Liver (tissue), 8 donors: ENCODE measurements at regions not wholly inside any gene's neighbourhood (a gene's known extent, or its start where the extent isn't known, plus 50 kb on each side); places are given as distances from the start of the nearest gene placed in this dataset.

Experiments used
- DNase-seq: peaks from one replicate; pipeline ENCODE4 v3.0.0-alpha.2; 2017; ENCODE audit warnings: low spot score
- H3K27ac ChIP-seq, 2 donors: one replicate each; pipeline ENCODE4 v1.7.0; 2013; ENCODE audit warnings: inconsistent platforms in 2 of 2, low read length in 2 of 2, control low read depth in 1 of 2, low read depth in 1 of 2, mild to moderate bottlenecking in 1 of 2
- H3K27me3 ChIP-seq, 4 donors: one replicate each; pipeline versions ENCODE4 v1.6.1 to v1.7.0; 2013; ENCODE audit warnings: low read length in 3 of 4, inconsistent platforms in 1 of 4, mild to moderate bottlenecking in 1 of 4, moderate library complexity in 1 of 4; ENCODE audit not compliant: control insufficient read depth in 4 of 4, insufficient read depth in 4 of 4
- H3K36me3 ChIP-seq, 4 donors: one replicate each; pipeline versions ENCODE4 v1.6.1 to v1.7.0; 2013; ENCODE audit warnings: low read length in 3 of 4, mild to moderate bottlenecking in 3 of 4, low read depth in 1 of 4, moderate library complexity in 1 of 4; ENCODE audit not compliant: control insufficient read depth in 4 of 4, insufficient read depth in 3 of 4
- H3K4me1 ChIP-seq, 4 donors: one replicate each; pipeline versions ENCODE4 v1.6.1 to v1.7.0; 2013; ENCODE audit warnings: low read length in 3 of 4, mild to moderate bottlenecking in 3 of 4, moderate library complexity in 1 of 4; ENCODE audit not compliant: control insufficient read depth in 4 of 4, insufficient read depth in 4 of 4
- H3K4me3 ChIP-seq, 3 donors: one replicate each; pipeline versions ENCODE4 v1.6.1 to v1.7.0; 2013; ENCODE audit warnings: low read length in 3 of 3, control low read depth in 1 of 3, low read depth in 1 of 3, mild to moderate bottlenecking in 1 of 3
- H3K9ac ChIP-seq, 2 donors: one replicate each; pipeline ENCODE4 v1.7.0; 2013; ENCODE audit warnings: low read length in 2 of 2, mild to moderate bottlenecking in 2 of 2, moderate library complexity in 2 of 2, control low read depth in 1 of 2, low read depth in 1 of 2
- H3K9me3 ChIP-seq, 4 donors: one replicate each; pipeline versions ENCODE4 v1.6.1 to v1.7.0; 2013; ENCODE audit warnings: low read length in 3 of 4; ENCODE audit not compliant: control insufficient read depth in 4 of 4
- CTCF ChIP-seq: fragments of 150-350 bp; IDR thresholded peaks from 2 replicates; pipeline ENCODE4 v1.5.1; 2017; ENCODE audit warnings: improper control_type of control experiment, low read depth, low read length; ENCODE audit not compliant: missing input control
- EGR1 ChIP-seq, 2 donors: IDR thresholded peaks; 2 replicates each; pipeline ENCODE4 v1.6.1; 2016 to 2018; ENCODE audit warnings: antibody characterized with exemption in 2 of 2, low read depth in 2 of 2
- FOXA2 ChIP-seq: IDR thresholded peaks from 2 replicates; pipeline ENCODE4 v1.6.1; 2016; ENCODE audit warnings: antibody characterized with exemption
- HNF4A ChIP-seq, 2 donors: conservative IDR thresholded peaks; 2 replicates each; pipeline ENCODE4 v1.6.1; 2016; ENCODE audit warnings: antibody characterized with exemption in 2 of 2, mild to moderate bottlenecking in 2 of 2
- HNF4G ChIP-seq: IDR thresholded peaks from 2 replicates; pipeline ENCODE4 v1.6.1; 2016; ENCODE audit warnings: antibody characterized with exemption
- JUND ChIP-seq, 2 donors: IDR thresholded peaks; 2 replicates each; pipeline ENCODE4 v1.6.1; 2016; ENCODE audit warnings: antibody characterized with exemption in 2 of 2
- MAX ChIP-seq: IDR thresholded peaks from 2 replicates; pipeline ENCODE4 v1.6.1; 2016; ENCODE audit warnings: antibody characterized with exemption
- NR2F2 ChIP-seq: IDR thresholded peaks from 2 replicates; pipeline ENCODE4 v1.6.1; 2016; ENCODE audit warnings: antibody characterized with exemption
- RAD21 ChIP-seq, 2 donors: IDR thresholded peaks; 2 replicates each; pipeline ENCODE4 v1.6.1; 2016; ENCODE audit warnings: antibody characterized with exemption in 2 of 2, mild to moderate bottlenecking in 2 of 2
- RXRA ChIP-seq, 2 donors: IDR thresholded peaks; 2 replicates each; pipeline ENCODE4 v1.6.1; 2017 to 2018; ENCODE audit warnings: antibody characterized with exemption in 2 of 2, mild to moderate bottlenecking in 1 of 2
- SP1 ChIP-seq: IDR thresholded peaks from 2 replicates; pipeline ENCODE4 v1.6.1; 2018; ENCODE audit warnings: antibody characterized with exemption, mild to moderate bottlenecking
- TAF1 ChIP-seq: conservative IDR thresholded peaks from 2 replicates; pipeline ENCODE4 v1.6.1; 2016; ENCODE audit warnings: antibody characterized with exemption, mild to moderate bottlenecking
- ZBTB33 ChIP-seq: IDR thresholded peaks from 2 replicates; pipeline ENCODE4 v1.6.1; 2016; ENCODE audit warnings: antibody characterized with exemption
- WGBS: extraction: QIAGEN DNeasy Blood & Tissue Kit; methylation state at CpG from one replicate; pipeline ENCODE4 v1.1.7; 2013; 5-methylcytosine and 5-hydroxymethylcytosine counted together
- donor health status: healthy.
- donor health status: healthy.
- donor health status: healthy.
- donor health status: healthy.
- donor health status: healthy.

DNA sequence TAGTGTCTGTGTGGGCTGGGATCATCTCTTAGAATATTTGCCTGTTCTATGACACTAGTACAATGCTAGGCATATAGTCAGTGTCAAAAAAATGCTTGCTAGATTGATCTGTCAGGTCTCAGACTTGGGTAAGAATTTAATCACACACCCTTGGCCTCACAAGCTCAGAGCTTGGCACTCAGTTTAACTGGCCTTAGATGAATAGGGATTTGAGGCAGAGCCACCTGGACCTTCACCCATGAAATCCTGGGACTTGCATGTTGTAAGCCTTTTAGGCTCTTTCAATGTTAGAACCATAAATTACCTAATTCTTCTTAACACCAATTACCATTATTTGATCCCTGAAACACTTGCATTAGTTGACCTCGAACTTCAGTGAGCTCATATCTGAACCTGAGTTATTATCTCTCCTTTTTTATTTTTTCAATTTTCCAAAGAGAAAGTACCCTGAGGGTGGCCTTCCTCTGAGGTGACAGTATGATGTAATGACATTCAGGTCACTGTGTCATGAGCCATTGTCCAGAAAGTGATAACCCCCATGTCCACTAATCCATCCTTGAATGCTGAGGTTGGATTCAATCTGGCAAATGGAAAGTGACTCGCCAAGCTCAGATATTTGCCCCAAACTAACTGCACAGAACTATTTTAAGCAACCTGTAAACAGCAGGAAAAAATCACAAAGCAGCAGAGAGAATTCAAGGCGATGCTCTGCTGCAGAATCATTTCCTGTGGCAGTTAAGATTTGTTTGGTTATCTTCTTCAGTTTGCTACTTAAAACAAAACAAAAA is 615.2 kb upstream of the NR2F2 start:
- Histone ChIP-seq H3K9ac (no peak overlapping the region), H3K36me3 (no peaks in the 10 kb centered on the region), H3K4me1 (peaks cover 2 to 5% (median 4%) of the 10 kb centered on the region in 4 donors), H3K27me3 (no peaks in the 10 kb centered on the region), H3K9me3 (no peaks in the 10 kb centered on the region), H3K27ac (peak overlapping the region; percentile 28 to 53), H3K4me3 (no peak overlapping the region)
- WGBS, result 27% methylated on average over 3 of the region's 3 CpGs
- peak in 1 of 2 donors; percentile 40 for TF ChIP-seq RXRA (IDR thresholded peaks at IDR 0.05)
- TF ChIP-seq ZBTB33, result no peak
- no peak for TF ChIP-seq HNF4G
- TF ChIP-seq RAD21 (IDR thresholded peaks at IDR 0.05), result peak in 1 of 2 donors; percentile 4
- TF ChIP-seq NR2F2, result peak; percentile 11
- peak in 1 of 2 donors; percentile 8 for TF ChIP-seq HNF4A (conservative IDR thresholded peaks at IDR 0.05)
- DNase-seq, result no peak

DNA sequence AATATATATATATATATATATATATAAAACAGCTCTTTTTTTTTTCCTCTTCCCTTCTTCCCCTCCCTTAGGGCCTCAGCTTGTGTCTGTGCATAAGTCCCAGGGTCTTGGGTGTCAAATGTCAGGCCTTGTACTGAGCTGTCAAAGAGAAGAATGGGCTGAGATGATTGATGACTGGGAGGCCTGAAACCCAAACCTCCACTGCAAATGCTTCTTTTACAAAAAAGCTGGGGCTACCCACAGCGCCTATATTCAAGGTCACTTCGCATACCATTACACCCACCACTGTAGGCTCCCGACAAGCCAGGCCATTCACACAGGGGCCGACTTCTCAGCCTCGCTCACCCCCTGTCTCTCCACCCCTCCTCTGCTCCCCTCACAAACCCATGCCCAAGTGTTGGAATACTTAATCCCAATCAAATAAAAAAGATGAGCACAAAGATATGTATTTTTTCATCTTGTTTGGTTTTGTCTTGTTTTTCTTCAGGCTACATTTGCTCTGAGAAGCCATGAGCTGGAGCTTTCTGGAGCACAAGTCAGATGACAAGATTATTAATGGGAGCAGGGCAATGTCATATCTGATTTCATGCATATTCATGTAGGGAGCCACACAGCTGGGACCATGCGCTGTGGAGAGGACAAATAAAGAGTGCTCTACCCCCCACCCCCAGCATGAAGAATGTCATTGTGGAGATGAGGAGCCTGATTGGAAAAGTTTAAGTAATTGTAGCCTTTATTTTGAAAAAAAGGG is 614.4 kb upstream of the NR2F2 start:
- Histone ChIP-seq H3K4me3 (no peak overlapping the region), H3K36me3 (no peaks in the 10 kb centered on the region), H3K9ac (no peak overlapping the region), H3K27me3 (no peaks in the 10 kb centered on the region), H3K9me3 (no peaks in the 10 kb centered on the region), H3K4me1 (peaks cover 2 to 5% (median 4%) of the 10 kb centered on the region in 4 donors), H3K27ac (no peak overlapping the region)
- no peak for DNase-seq
- WGBS, result 94% methylated on average over 6 of the region's 6 CpGs
- TF ChIP-seq SP1 (no peak), TAF1 (no peak), MAX (no peak), HNF4G (no peak), FOXA2 (no peak), NR2F2 (no peak), ZBTB33 (no peak), CTCF (no peak), RAD21 (IDR thresholded peaks at IDR 0.05) (no peak), EGR1 (IDR thresholded peaks at IDR 0.05; ENCODE audit: low read depth in 2 of 2) (no peak), JUND (IDR thresholded peaks at IDR 0.05) (no peak)
